Neural cell (in vitro differentiated cells): ENCODE measurements at regions not wholly inside any gene's neighbourhood (a gene's known extent, or its start where the extent isn't known, plus 50 kb on each side); places are given as distances from the start of the nearest gene placed in this dataset.

Experiments
- H2AFZ ChIP-seq: fragments of 200-600, 300-800 bp; sonication (generic), shearing (Covaris generic); 2 replicates; pipeline ENCODE4 v1.6.0; 2014; ENCODE audit warnings: low read depth, mild to moderate bottlenecking, antibody characterized with exemption, low read length, moderate library complexity
- H3F3A ChIP-seq: fragments of 200-600 bp; shearing (Covaris generic); 2 replicates; pipeline ENCODE4 v1.6.1; 2016; ENCODE audit warnings: mild to moderate bottlenecking, moderate library complexity, mixed read lengths, antibody characterized with exemption, low read length; ENCODE audit not compliant: insufficient read depth, poor library complexity, severe bottlenecking
- H3K27ac ChIP-seq: fragments of 200-600, 300-800 bp; sonication (generic), shearing (Covaris generic); 2 replicates; pipeline ENCODE4 v1.5.1; 2014; ENCODE audit warnings: mild to moderate bottlenecking, low read length, moderate library complexity
- H3K27me3 ChIP-seq: fragments of 300-800, 200-600 bp; sonication (generic), shearing (Covaris generic); 2 replicates; pipeline ENCODE4 v1.6.0; 2014; ENCODE audit warnings: mild to moderate bottlenecking, low read depth, low read length, moderate library complexity; ENCODE audit not compliant: insufficient read depth
- H3K36me3 ChIP-seq: fragments of 300-800, 200-600 bp; sonication (generic), shearing (Covaris generic); 2 replicates; pipeline ENCODE4 v1.5.1; 2014; ENCODE audit warnings: mild to moderate bottlenecking, antibody characterized with exemption, low read length, moderate library complexity; ENCODE audit not compliant: insufficient read depth
- H3K4me2 ChIP-seq: fragments of 300-800, 200-600 bp; sonication (generic), shearing (Covaris generic); 2 replicates; pipeline ENCODE4 v1.6.0; 2014; ENCODE audit warnings: mild to moderate bottlenecking, low read length
- H3K4me3 ChIP-seq: fragments of 300-800, 200-600 bp; sonication (generic), shearing (Covaris generic); 2 replicates; pipeline ENCODE4 v1.5.1; 2014; ENCODE audit warnings: mild to moderate bottlenecking, low read length, moderate library complexity
- H3K79me2 ChIP-seq: fragments of 200-600 bp; shearing (Covaris generic); replicated peaks from 2 replicates; pipeline ENCODE4 v1.6.0; 2014; ENCODE audit warnings: mild to moderate bottlenecking, low read length, moderate library complexity; ENCODE audit not compliant: insufficient read depth
- H3K9ac ChIP-seq: fragments of 300-800, 200-600 bp; sonication (generic), shearing (Covaris generic); 2 replicates; pipeline ENCODE4 v1.6.1; 2016; ENCODE audit warnings: mild to moderate bottlenecking, low read length, mixed read lengths
- H3K9me2 ChIP-seq: fragments of 200-600 bp; shearing (Covaris generic); 2 replicates; pipeline ENCODE4 v1.6.1; 2016; ENCODE audit warnings: mild to moderate bottlenecking, low read length, mixed read lengths; ENCODE audit not compliant: insufficient read depth
- H3K9me3 ChIP-seq: fragments of 200-600, 300-800 bp; sonication (generic), shearing (Covaris generic); 2 replicates; pipeline ENCODE4 v1.6.1; 2016; ENCODE audit warnings: mild to moderate bottlenecking, mixed run types, low read length, moderate library complexity, mixed read lengths
- H4K20me1 ChIP-seq: fragments of 200-600 bp; shearing (Covaris generic); 2 replicates; pipeline ENCODE4 v1.6.1; 2016; ENCODE audit warnings: mild to moderate bottlenecking, mixed run types; ENCODE audit not compliant: insufficient read depth
- CTCF ChIP-seq: fragments of 450-650 bp; IDR thresholded peaks from 2 replicates; pipeline ENCODE4 v1.5.1; 2014; ENCODE audit warnings: antibody characterized with exemption, mild to moderate bottlenecking, moderate library complexity; ENCODE audit not compliant: poor library complexity, severe bottlenecking
- EP300 ChIP-seq: fragments of 450-650 bp; conservative IDR thresholded peaks from 2 replicates; pipeline ENCODE4 v1.6.1; 2014; ENCODE audit warnings: antibody characterized with exemption, mild to moderate bottlenecking, moderate library complexity; ENCODE audit not compliant: poor library complexity, severe bottlenecking
- EZH2 ChIP-seq: fragments of 200-600, 300-800 bp; shearing (Covaris generic), sonication (generic); IDR thresholded peaks from 2 replicates; pipeline ENCODE4 v1.6.1; 2014; ENCODE audit warnings: antibody characterized with exemption, low read length, borderline replicate concordance, mild to moderate bottlenecking; ENCODE audit not compliant: insufficient read depth, poor library complexity, severe bottlenecking
- MXI1 ChIP-seq: fragments of 450-650 bp; conservative IDR thresholded peaks from 2 replicates; pipeline ENCODE4 v1.6.1; 2014; ENCODE audit warnings: antibody characterized with exemption, mild to moderate bottlenecking; ENCODE audit not compliant: poor library complexity, severe bottlenecking
- POLR2AphosphoS5 ChIP-seq: IDR thresholded peaks from 2 replicates; pipeline ENCODE4 v1.6.1; 2012
- RAD21 ChIP-seq: fragments of 450-650 bp; conservative IDR thresholded peaks from 2 replicates; pipeline ENCODE4 v1.6.1; 2014; ENCODE audit warnings: antibody characterized with exemption, mild to moderate bottlenecking, moderate library complexity
- REST ChIP-seq: IDR thresholded peaks from 2 replicates; pipeline ENCODE4 v1.6.1; 2012; ENCODE audit warnings: borderline replicate concordance
- SMC3 ChIP-seq: fragments of 450-650 bp; conservative IDR thresholded peaks from 2 replicates; pipeline ENCODE4 v1.6.1; 2014; ENCODE audit warnings: antibody characterized with exemption, mild to moderate bottlenecking, moderate library complexity; ENCODE audit not compliant: poor library complexity
- TAF1 ChIP-seq: IDR thresholded peaks from 2 replicates; pipeline ENCODE4 v1.6.1; 2012; ENCODE audit warnings: low read depth

GRCh38 chr10:4306871-4307270 lies 519.1 kb upstream of the AKR1E2 start:
- no peak overlapping the region for H3K4me3 ChIP-seq
- H3K9me3 ChIP-seq: no peaks in the 10 kb centered on the region
- no peaks in the 10 kb centered on the region for H3F3A ChIP-seq
- H3K79me2 ChIP-seq: no peaks in the 10 kb centered on the region
- no peak overlapping the region for H3K9ac ChIP-seq
- no peaks in the 10 kb centered on the region for H4K20me1 ChIP-seq
- no peaks in the 10 kb centered on the region for H3K36me3 ChIP-seq
- no peak overlapping the region for H2AFZ ChIP-seq
- no peak overlapping the region for H3K27ac ChIP-seq
- no peak overlapping the region for H3K4me2 ChIP-seq
- TF ChIP-seq RAD21: no peak
- no peak for TF ChIP-seq CTCF
- TF ChIP-seq MXI1: no peak
- TF ChIP-seq EZH2: no peak
- no peak for TF ChIP-seq SMC3
- TF ChIP-seq EP300: no peak
- no peaks in the 10 kb centered on the region for H3K27me3 ChIP-seq
- H3K9me2 ChIP-seq: no peaks in the 10 kb centered on the region

- Histone ChIP-seq H3K9me2 (no peaks in the 10 kb centered on the region), H4K20me1 (no peaks in the 10 kb centered on the region), H3K27ac (no peak overlapping the region), H3K27me3 (no peaks in the 10 kb centered on the region), H3K4me3 (no peak overlapping the region), H3K36me3 (no peaks in the 10 kb centered on the region), H3K9me3 (no peaks in the 10 kb centered on the region), H3K79me2 (no peaks in the 10 kb centered on the region), H3K4me2 (no peak overlapping the region), H3F3A (peaks cover 5% of the 10 kb centered on the region), H3K9ac (no peak overlapping the region), H2AFZ (no peak overlapping the region)
- TF ChIP-seq RAD21 (no peak), MXI1 (no peak), EZH2 (no peak), EP300 (no peak), CTCF (no peak)
Measured at GRCh38 chr10:4303045-4303444, 518.0 kb upstream of the KLF6 start.

- Histone ChIP-seq H3K9ac (no peak overlapping the region), H3K27ac (peak overlapping the region; percentile 51), H3F3A (peaks cover 5% of the 10 kb centered on the region), H3K36me3 (no peaks in the 10 kb centered on the region), H2AFZ (no peak overlapping the region), H3K9me2 (no peaks in the 10 kb centered on the region), H4K20me1 (no peaks in the 10 kb centered on the region), H3K27me3 (no peaks in the 10 kb centered on the region), H3K9me3 (no peaks in the 10 kb centered on the region), H3K4me2 (peak overlapping the region; percentile 22), H3K79me2 (no peaks in the 10 kb centered on the region), H3K4me3 (no peak overlapping the region)
- TF ChIP-seq SMC3 (peak; percentile 15), POLR2AphosphoS5 (peak; percentile 26), EP300 (peak; percentile 50), MXI1 (no peak), TAF1 (no peak), EZH2 (no peak), CTCF (no peak), REST (peak; percentile 22)
Measured at GRCh38 chr10:4301291-4302045, 516.5 kb upstream of the KLF6 start.
